Endothelial cell of umbilical vein (primary cell): ENCODE measurements at regions not wholly inside any gene's neighbourhood (a gene's known extent, or its start where the extent isn't known, plus 50 kb on each side); places are given as distances from the start of the nearest gene placed in this dataset.

Experiments
- BruUV-seq: library from RNA; stranded (reverse); fragments of 400-500 nt; replicated peaks from 2 replicates; lab custom pipeline; 2021; lab: Mats Ljungman, UMichigan
- CTCF ChIA-PET: fragments of 300-600, 350-600 bp; sonication (Branson Sonifier 250); formaldehyde crosslinking; loops from one replicate; lab custom pipeline; 2021; ENCODE audit warnings: antibody characterized with exemption, inconsistent platforms; lab: Charles Lee
- POLR2A ChIA-PET: fragments of 300-600, 350-600 bp; sonication (Branson Sonifier 250); formaldehyde crosslinking; loops from one replicate; lab custom pipeline; 2021; ENCODE audit warnings: antibody characterized with exemption, inconsistent platforms; lab: Charles Lee
- DNase-seq: peaks from one replicate; pipeline ENCODE4 v3.0.0-alpha.2; 2011; ENCODE audit warnings: low read depth, low spot score
- FAIRE-seq: peaks from 2 replicates; lab custom pipeline; 2011; peaks lifted over from hg19 to GRCh38; lab: Jason Lieb, UNC
- H2AFZ ChIP-seq: 2 replicates; pipeline ENCODE4 v1.6.0; 2012; ENCODE audit warnings: low read depth, low read length, control low read depth, inconsistent platforms
- H3K27ac ChIP-seq: 2 replicates; pipeline ENCODE4 v1.5.1; 2011; ENCODE audit warnings: low read depth, mild to moderate bottlenecking, control low read depth, low read length, moderate library complexity; ENCODE audit not compliant: insufficient read depth
- H3K27me3 ChIP-seq, 2 experiments: 2 replicates each; pipeline versions ENCODE4 v1.6.0 to v1.6.1; 2011; ENCODE audit warnings: low read length in 2 of 2, mixed read lengths in 1 of 2; ENCODE audit not compliant: control insufficient read depth in 2 of 2, insufficient read depth in 2 of 2
- H3K36me3 ChIP-seq, 2 experiments: 2 replicates in 1 of 2; 3 replicates in 1 of 2; pipeline ENCODE4 v1.5.1; 2011; ENCODE audit warnings: low read length in 2 of 2, mild to moderate bottlenecking in 1 of 2, moderate library complexity in 1 of 2; ENCODE audit not compliant: control insufficient read depth in 2 of 2, insufficient read depth in 2 of 2; ENCODE audit errors: extremely low read depth in 1 of 2
- H3K4me1 ChIP-seq: 3 replicates; pipeline ENCODE4 v1.5.1; 2011; ENCODE audit warnings: mild to moderate bottlenecking, low read length; ENCODE audit not compliant: control insufficient read depth, insufficient read depth; ENCODE audit errors: extremely low read depth
- H3K4me2 ChIP-seq: 2 replicates; pipeline ENCODE4 v1.6.1; 2011; ENCODE audit warnings: low read length, control low read depth, mixed read lengths; ENCODE audit not compliant: insufficient read depth
- H3K4me3 ChIP-seq, 3 experiments: fragments of 200-600 bp in 1 of 3; sonication (generic), shearing (Covaris generic) in 1 of 3; replicated peaks in 1 of 3; 2 replicates each; pipeline ENCODE4 v1.5.1; 2011 to 2016; ENCODE audit warnings: control low read depth in 3 of 3, low read length in 3 of 3, mild to moderate bottlenecking in 2 of 3, inconsistent platforms in 1 of 3, low read depth in 1 of 3, moderate library complexity in 1 of 3; ENCODE audit not compliant: insufficient read depth in 1 of 3
- H3K79me2 ChIP-seq: 2 replicates; pipeline ENCODE4 v1.6.0; 2012; ENCODE audit warnings: low read length, inconsistent platforms; ENCODE audit not compliant: control insufficient read depth, insufficient read depth
- H3K9ac ChIP-seq: replicated peaks from 2 replicates; pipeline ENCODE3; 2011; ENCODE audit warnings: low read length, control low read depth; ENCODE audit not compliant: insufficient read depth; ENCODE audit errors: extremely low read depth
- H3K9me1 ChIP-seq: replicated peaks from 3 replicates; pipeline ENCODE4 v1.6.0; 2011; ENCODE audit warnings: mild to moderate bottlenecking, low read length; ENCODE audit not compliant: control insufficient read depth, insufficient read depth; ENCODE audit errors: extremely low read depth
- H3K9me3 ChIP-seq: replicated peaks from 2 replicates; pipeline ENCODE4 v1.5.1; 2012; ENCODE audit warnings: low read length, inconsistent platforms; ENCODE audit not compliant: control insufficient read depth, insufficient read depth
- H4K20me1 ChIP-seq: replicated peaks from 2 replicates; pipeline ENCODE3; 2011; ENCODE audit warnings: mild to moderate bottlenecking, low read length; ENCODE audit not compliant: control insufficient read depth, insufficient read depth; ENCODE audit errors: extremely low read depth
- EZH2 ChIP-seq: IDR thresholded peaks from 2 replicates; pipeline ENCODE4 v1.6.1; 2012; ENCODE audit warnings: borderline replicate concordance, low read depth, mild to moderate bottlenecking, moderate library complexity, low read length, inconsistent platforms; ENCODE audit not compliant: severe bottlenecking
- FOS ChIP-seq: IDR thresholded peaks from 2 replicates; pipeline ENCODE4 v1.6.1; 2011; ENCODE audit warnings: mild to moderate bottlenecking, low read length, moderate library complexity, borderline replicate concordance; ENCODE audit not compliant: insufficient read depth
- GATA2 ChIP-seq: IDR thresholded peaks from 2 replicates; pipeline ENCODE4 v1.7.0; 2011; ENCODE audit warnings: low read depth, mild to moderate bottlenecking, moderate library complexity, mixed read lengths, low read length; ENCODE audit not compliant: insufficient read length, insufficient read depth
- JUN ChIP-seq: IDR thresholded peaks from 2 replicates; pipeline ENCODE4 v1.6.1; 2011; ENCODE audit warnings: borderline replicate concordance, low read depth; ENCODE audit not compliant: insufficient read length, insufficient read depth
- MAX ChIP-seq: IDR thresholded peaks from 2 replicates; pipeline ENCODE4 v1.6.1; 2011; ENCODE audit not compliant: insufficient read depth, insufficient read length
- MYC ChIP-seq: IDR thresholded peaks from one replicate; pipeline ENCODE4 v1.6.1; 2011; ENCODE audit warnings: mild to moderate bottlenecking, low read depth, low read length
- POLR2A ChIP-seq: IDR thresholded peaks from 2 replicates; pipeline ENCODE4 v1.6.1; 2012; ENCODE audit warnings: low read depth, mild to moderate bottlenecking, control low read depth, low read length
- POLR2AphosphoS5 ChIP-seq: IDR thresholded peaks from 2 replicates; pipeline ENCODE4 v1.6.1; 2012; ENCODE audit warnings: low read depth, mild to moderate bottlenecking, control low read depth, low read length, moderate library complexity; ENCODE audit not compliant: insufficient read depth
- dilution Hi-C: fragments of 300-500 bp; cut with MboI; formaldehyde crosslinking; loops from one replicate; pipeline ENCODE4 v1.15.0; 2019; ENCODE audit warnings: low sequenced_read_pairs; ENCODE audit not compliant: extremely low pct_ligation_motif_present
- intact Hi-C: fragments of 100-400 bp; cut with micrococcal nuclease; formaldehyde crosslinking; loops from one replicate; pipeline ENCODE4 v1.10.0; 2022
- TF ChIP-seq, protein P1 (sequence below), 2 donors: IDR thresholded peaks; 1 replicate in 1 of 2; 2 replicates in 1 of 2; pipeline ENCODE4 v1.5.1; 2011; ENCODE audit warnings: low read length in 2 of 2, mild to moderate bottlenecking in 2 of 2, moderate library complexity in 2 of 2, control low read depth in 1 of 2, inconsistent platforms in 1 of 2, low read depth in 1 of 2; ENCODE audit not compliant: insufficient read depth in 1 of 2; ENCODE audit errors: extremely low read depth in 1 of 2

DNA sequence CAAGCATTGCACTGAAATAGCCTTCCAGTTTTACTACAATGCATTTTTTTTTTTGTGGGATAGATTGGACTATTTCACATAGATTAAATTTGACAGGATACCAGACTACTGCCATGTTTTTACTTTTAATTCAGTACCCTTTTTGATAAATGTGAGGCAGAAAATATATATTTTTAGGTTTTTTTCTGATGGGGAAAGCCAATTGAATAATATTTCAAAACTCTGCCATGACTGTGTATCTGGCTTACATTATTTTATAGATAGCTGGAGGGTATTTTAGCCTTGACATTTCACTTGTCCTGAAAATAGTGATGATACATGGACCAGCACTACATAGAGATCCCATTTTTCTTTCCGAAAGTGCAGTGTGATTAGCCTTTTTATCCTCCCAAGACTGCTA is 133.5 kb upstream of the PRR16 start:
- ChIA-PET CTCF (no interaction called here), POLR2A (no interaction called here)
- Histone ChIP-seq H3K36me3 (no peaks in the 10 kb centered on the region), H3K4me2 (no peak overlapping the region), H3K9me3 (no peaks in the 10 kb centered on the region), H3K27ac (no peak overlapping the region), H3K4me1 (no peaks in the 10 kb centered on the region), H4K20me1 (no peaks in the 10 kb centered on the region), H2AFZ (no peak overlapping the region), H3K9ac (no peak overlapping the region), H3K27me3 (no peaks in the 10 kb centered on the region), H3K9me1 (no peaks in the 10 kb centered on the region), H3K79me2 (no peaks in the 10 kb centered on the region), H3K4me3 (no peak overlapping the region)
- TF ChIP-seq FOS (no peak), POLR2A (no peak), EZH2 (no peak), MYC (no peak), JUN (no peak), MAX (no peak), POLR2AphosphoS5 (no peak), GATA2 (no peak)
- TF ChIP-seq, protein P1, sequence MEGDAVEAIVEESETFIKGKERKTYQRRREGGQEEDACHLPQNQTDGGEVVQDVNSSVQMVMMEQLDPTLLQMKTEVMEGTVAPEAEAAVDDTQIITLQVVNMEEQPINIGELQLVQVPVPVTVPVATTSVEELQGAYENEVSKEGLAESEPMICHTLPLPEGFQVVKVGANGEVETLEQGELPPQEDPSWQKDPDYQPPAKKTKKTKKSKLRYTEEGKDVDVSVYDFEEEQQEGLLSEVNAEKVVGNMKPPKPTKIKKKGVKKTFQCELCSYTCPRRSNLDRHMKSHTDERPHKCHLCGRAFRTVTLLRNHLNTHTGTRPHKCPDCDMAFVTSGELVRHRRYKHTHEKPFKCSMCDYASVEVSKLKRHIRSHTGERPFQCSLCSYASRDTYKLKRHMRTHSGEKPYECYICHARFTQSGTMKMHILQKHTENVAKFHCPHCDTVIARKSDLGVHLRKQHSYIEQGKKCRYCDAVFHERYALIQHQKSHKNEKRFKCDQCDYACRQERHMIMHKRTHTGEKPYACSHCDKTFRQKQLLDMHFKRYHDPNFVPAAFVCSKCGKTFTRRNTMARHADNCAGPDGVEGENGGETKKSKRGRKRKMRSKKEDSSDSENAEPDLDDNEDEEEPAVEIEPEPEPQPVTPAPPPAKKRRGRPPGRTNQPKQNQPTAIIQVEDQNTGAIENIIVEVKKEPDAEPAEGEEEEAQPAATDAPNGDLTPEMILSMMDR (IDR thresholded peaks at IDR 0.05; ENCODE audit: extremely low read depth in 1 of 2, insufficient read depth in 1 of 2, low read depth in 1 of 2, low read length in 2 of 2): no peak
- dilution Hi-C loops (no loop called here), intact Hi-C loops (no loop called here)
- DNase-seq (no peak), FAIRE-seq (no peak)
- no TSS peak for BruUV-seq
